Gastroesophageal sphincter (tissue), 4 donors: ENCODE measurements at regions not wholly inside any gene's neighbourhood (a gene's known extent, or its start where the extent isn't known, plus 50 kb on each side); places are given as distances from the start of the nearest gene placed in this dataset.
A peak's percentile ranks its signal among the peaks of the same experiment; 100 is the strongest.

Experiments
- ATAC-seq: fragments of 150-250 bp; one replicate; pipeline ENCODE4 v1.9.1; 2016; ENCODE audit warnings: mild to moderate bottlenecking, moderate library complexity
- H3K27ac ChIP-seq, 4 donors: fragments of 200-600 bp; sonication (generic) in 3 of 4; 1 replicate in 3 of 4; 2 replicates in 1 of 4; pipeline ENCODE4 v1.5.1; 2016 to 2019
- H3K27me3 ChIP-seq: fragments of 200-600 bp; sonication (generic); one replicate; pipeline ENCODE4 v1.5.1; 2019
- H3K36me3 ChIP-seq, 2 donors: fragments of 200-600 bp; sonication (generic); one replicate each; pipeline ENCODE4 v1.5.1; 2019; ENCODE audit warnings: control low read depth in 1 of 2
- H3K4me1 ChIP-seq, 3 donors: fragments of 200-600 bp; sonication (generic); 1 replicate in 2 of 3; 2 replicates in 1 of 3; pipeline ENCODE4 v1.5.1; 2016 to 2019; ENCODE audit warnings: control low read depth in 2 of 3
- H3K4me3 ChIP-seq, 2 donors: fragments of 200-600 bp; sonication (generic); one replicate each; pipeline ENCODE4 v1.5.1; 2019; ENCODE audit warnings: mild to moderate bottlenecking in 1 of 2, moderate library complexity in 1 of 2
- H3K9me3 ChIP-seq, 3 donors: fragments of 200-600 bp; sonication (generic); one replicate each; pipeline ENCODE4 v1.5.1; 2017 to 2019; ENCODE audit warnings: control low read depth in 2 of 3
- EP300 ChIP-seq: sonication (generic); formaldehyde crosslinking; IDR thresholded peaks from one replicate; pipeline ENCODE4 v1.6.1; 2017; ENCODE audit warnings: antibody characterized with exemption, mild to moderate bottlenecking
- POLR2A ChIP-seq, 2 donors: fragments of 450-650 bp; IDR thresholded peaks; one replicate each; pipeline ENCODE4 v1.6.1; 2017; ENCODE audit warnings: antibody characterized with exemption in 2 of 2, mild to moderate bottlenecking in 2 of 2, moderate library complexity in 1 of 2
- POLR2AphosphoS5 ChIP-seq: sonication (generic); formaldehyde crosslinking; IDR thresholded peaks from one replicate; pipeline ENCODE4 v1.6.1; 2017; ENCODE audit warnings: antibody characterized with exemption
- WGBS, 2 donors: methylation state at CpG; one replicate each; pipeline ENCODE4 v1.1.5; 2018; ENCODE audit warnings: low coverage in 1 of 2; 5-methylcytosine and 5-hydroxymethylcytosine counted together
- TF ChIP-seq, protein P1 (sequence below), 4 experiments: fragments of 200-600 bp in 2 of 4; fragments of 450-650 bp in 2 of 4; sonication (generic) in 1 of 4; IDR thresholded peaks; one replicate each; pipeline ENCODE4 v1.5.1; 2017 to 2019; ENCODE audit warnings: antibody characterized with exemption in 4 of 4, mild to moderate bottlenecking in 2 of 4, moderate library complexity in 2 of 4

DNA sequence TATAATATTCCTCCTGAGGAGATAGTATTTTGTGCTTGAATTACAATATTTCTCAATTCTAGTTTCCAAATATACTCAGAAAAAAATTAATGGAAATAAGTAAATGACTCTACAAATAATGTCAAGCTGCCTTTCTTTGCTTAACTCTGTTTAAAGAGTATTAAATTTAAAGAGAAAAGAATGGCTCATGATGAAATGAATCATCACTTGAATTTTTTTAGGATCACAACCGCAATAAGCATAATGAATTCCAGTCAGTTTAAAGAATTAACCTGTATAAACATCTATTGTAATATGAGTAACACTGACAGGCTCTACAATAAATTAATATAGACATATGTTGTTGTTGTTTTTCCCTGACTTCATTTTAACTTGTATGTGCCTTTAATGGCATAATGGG is 266.2 kb upstream of the ADGRB3 start:
- Histone ChIP-seq H3K9me3 (no peaks in the 10 kb centered on the region), H3K36me3 (no peaks in the 10 kb centered on the region), H3K27me3 (no peaks in the 10 kb centered on the region), H3K4me3 (no peak overlapping the region), H3K27ac (no peak overlapping the region), H3K4me1 (no peaks in the 10 kb centered on the region)
- TF ChIP-seq POLR2AphosphoS5 (no peak), EP300 (no peak), POLR2A (IDR thresholded peaks at IDR 0.05) (no peak)
- TF ChIP-seq, protein P1, sequence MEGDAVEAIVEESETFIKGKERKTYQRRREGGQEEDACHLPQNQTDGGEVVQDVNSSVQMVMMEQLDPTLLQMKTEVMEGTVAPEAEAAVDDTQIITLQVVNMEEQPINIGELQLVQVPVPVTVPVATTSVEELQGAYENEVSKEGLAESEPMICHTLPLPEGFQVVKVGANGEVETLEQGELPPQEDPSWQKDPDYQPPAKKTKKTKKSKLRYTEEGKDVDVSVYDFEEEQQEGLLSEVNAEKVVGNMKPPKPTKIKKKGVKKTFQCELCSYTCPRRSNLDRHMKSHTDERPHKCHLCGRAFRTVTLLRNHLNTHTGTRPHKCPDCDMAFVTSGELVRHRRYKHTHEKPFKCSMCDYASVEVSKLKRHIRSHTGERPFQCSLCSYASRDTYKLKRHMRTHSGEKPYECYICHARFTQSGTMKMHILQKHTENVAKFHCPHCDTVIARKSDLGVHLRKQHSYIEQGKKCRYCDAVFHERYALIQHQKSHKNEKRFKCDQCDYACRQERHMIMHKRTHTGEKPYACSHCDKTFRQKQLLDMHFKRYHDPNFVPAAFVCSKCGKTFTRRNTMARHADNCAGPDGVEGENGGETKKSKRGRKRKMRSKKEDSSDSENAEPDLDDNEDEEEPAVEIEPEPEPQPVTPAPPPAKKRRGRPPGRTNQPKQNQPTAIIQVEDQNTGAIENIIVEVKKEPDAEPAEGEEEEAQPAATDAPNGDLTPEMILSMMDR (IDR thresholded peaks at IDR 0.05): no peak
- 67 to 80% methylated on average over 1 of the region's 1 CpG for WGBS, 2 donors
- ATAC-seq: no peak

DNA sequence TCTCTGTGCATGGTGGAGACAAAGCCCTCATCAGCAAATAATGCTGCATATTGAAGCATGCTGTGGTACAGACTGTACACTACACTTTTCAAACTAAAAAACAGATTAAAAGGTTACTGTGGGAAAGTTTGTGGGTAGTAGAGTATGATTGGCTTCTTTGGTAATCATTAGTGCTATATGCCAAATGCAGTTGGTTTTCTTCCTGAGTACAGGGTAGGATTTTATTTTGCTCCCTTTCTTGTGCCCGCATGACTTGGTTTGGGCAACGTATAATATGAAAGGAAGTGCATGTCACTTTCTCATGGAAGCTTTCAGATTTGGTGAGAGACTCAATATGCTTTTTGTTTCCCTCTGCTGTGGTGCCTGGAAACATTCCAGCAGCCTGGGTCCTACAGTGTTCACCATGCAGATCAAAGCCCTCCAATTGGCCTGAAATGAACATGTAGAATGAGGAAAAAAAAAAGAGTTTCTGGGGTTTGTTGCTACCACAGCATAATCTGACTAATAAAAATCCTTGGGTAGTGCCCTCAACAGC is 270.7 kb upstream of the ADGRB3 start:
- 39 to 78% methylated on average over 2 of the region's 2 CpGs for WGBS, 2 donors
- ATAC-seq: no peak
- H3K27me3 ChIP-seq: no peaks in the 10 kb centered on the region
- no peaks in the 10 kb centered on the region for H3K36me3 ChIP-seq
- no peaks in the 10 kb centered on the region for H3K9me3 ChIP-seq
- no peak overlapping the region for H3K27ac ChIP-seq
- H3K4me3 ChIP-seq: no peak overlapping the region
- TF ChIP-seq, protein P1 (IDR thresholded peaks at IDR 0.05): no peak
- no peak for TF ChIP-seq POLR2A (IDR thresholded peaks at IDR 0.05)
- TF ChIP-seq POLR2AphosphoS5: no peak
- TF ChIP-seq EP300: no peak
- H3K4me1 ChIP-seq: no peaks in the 10 kb centered on the region

DNA sequence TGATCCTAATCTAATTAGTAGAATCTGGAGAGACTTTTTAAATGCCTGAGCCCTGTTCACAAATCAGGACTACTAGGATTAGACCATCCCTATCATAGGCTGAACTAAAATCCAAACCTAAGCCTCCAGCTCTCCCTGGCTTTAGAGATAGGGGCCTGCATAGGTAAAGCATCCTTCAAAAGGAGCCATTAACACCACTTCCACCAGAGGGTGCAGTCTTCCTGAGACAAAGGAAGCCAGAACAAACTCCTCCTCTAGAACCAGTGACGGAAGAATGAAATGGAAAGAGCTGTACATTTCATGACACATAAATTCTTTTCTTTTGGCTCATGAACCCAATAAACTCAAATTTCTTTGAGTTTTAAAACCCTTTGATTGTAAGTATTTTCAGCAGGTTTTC is 291.2 kb upstream of the ADGRB3 start:
- Histone ChIP-seq H3K27ac (no peak overlapping the region), H3K4me3 (no peak overlapping the region), H3K9me3 (no peaks in the 10 kb centered on the region), H3K36me3 (no peaks in the 10 kb centered on the region), H3K27me3 (no peaks in the 10 kb centered on the region), H3K4me1 (no peaks in the 10 kb centered on the region)
- TF ChIP-seq POLR2AphosphoS5: no peak
- TF ChIP-seq, protein P1 (IDR thresholded peaks at IDR 0.05): peak in 1 of 4 experiments; percentile 32
- ATAC-seq: no peak
- 21 to 50% methylated on average over 1 of the region's 1 CpG for WGBS, 2 donors

DNA sequence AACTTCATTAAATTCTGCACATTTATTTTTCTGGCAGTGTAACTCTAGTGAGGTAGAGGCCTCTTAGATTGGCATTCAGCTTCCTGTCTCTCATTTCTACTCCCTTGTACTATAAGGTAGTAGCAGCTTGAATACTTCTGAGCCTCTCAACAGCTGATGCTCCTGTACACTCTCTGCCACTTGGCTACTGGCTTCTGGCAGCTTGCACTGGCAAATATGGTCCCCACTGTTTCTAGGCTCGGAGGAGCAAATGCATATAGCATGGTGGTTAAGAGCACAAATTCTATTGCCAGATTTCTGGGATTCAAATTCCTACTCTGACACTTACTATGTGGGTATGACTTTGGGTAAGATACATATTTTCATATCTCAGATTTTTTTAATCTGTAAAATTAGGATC is 292.8 kb upstream of the ADGRB3 start:
- no peaks in the 10 kb centered on the region for H3K4me1 ChIP-seq
- ATAC-seq: no peak
- no peak for TF ChIP-seq POLR2AphosphoS5
- 67 to 80% methylated on average over 1 of the region's 1 CpG for WGBS, 2 donors
- no peaks in the 10 kb centered on the region for H3K36me3 ChIP-seq
- H3K27me3 ChIP-seq: no peaks in the 10 kb centered on the region
- no peaks in the 10 kb centered on the region for H3K9me3 ChIP-seq
- no peak overlapping the region for H3K27ac ChIP-seq
- H3K4me3 ChIP-seq: no peak overlapping the region

DNA sequence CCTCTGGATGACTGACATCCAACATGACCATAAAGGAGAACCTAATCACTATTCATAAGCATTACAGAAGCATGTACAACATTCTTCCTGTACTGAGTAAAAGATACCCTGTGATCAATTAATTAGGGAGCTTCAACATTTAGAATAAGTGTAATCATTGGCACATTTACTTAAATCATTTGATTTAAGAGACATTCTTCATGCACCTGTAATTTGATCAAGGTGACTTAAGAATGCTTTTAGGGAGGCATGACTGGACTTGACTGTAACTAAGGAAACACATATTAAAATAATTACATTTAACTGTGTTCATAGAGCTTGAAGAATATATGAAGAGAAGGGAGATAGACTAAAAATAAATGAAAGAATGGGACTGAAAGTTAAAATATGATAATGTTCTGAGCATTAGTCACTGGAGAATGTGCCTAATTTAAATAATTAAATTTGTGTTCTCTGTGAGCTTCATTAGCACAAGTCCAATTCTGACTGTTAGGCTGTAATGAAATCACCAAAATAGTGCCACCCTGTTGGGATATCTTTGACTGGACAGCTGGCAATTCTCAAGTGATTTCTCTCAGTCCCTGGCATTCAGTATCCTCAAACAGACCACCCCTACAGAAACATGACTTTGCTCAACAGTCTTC is 295.5 kb upstream of the ADGRB3 start:
- TF ChIP-seq EP300: no peak
- TF ChIP-seq, protein P1 (IDR thresholded peaks at IDR 0.05): no peak
- TF ChIP-seq POLR2A (IDR thresholded peaks at IDR 0.05): no peak
- TF ChIP-seq POLR2AphosphoS5: no peak
- Histone ChIP-seq H3K4me3 (no peak overlapping the region), H3K27me3 (no peaks in the 10 kb centered on the region), H3K4me1 (no peaks in the 10 kb centered on the region), H3K9me3 (no peaks in the 10 kb centered on the region), H3K36me3 (no peaks in the 10 kb centered on the region), H3K27ac (no peak overlapping the region)
- no peak for ATAC-seq
